Mesenchymal stem cell (in vitro differentiated cells and primary cell): ENCODE measurements at regions not wholly inside any gene's neighbourhood (a gene's known extent, or its start where the extent isn't known, plus 50 kb on each side); places are given as distances from the start of the nearest gene placed in this dataset.
A peak's percentile ranks its signal among the peaks of the same experiment; 100 is the strongest.

Experiments
- DNase-seq: peaks from one replicate; pipeline ENCODE4 v3.0.0-alpha.2; 2013
- H2AFZ ChIP-seq: one replicate; pipeline ENCODE4 v1.6.1; 2013; ENCODE audit warnings: low read depth, mild to moderate bottlenecking, control low read depth, inconsistent platforms, low read length, moderate library complexity
- H2AK5ac ChIP-seq: 2 replicates; pipeline ENCODE4 v1.6.1; 2013; ENCODE audit warnings: low read length, moderate library complexity, mild to moderate bottlenecking, inconsistent platforms; ENCODE audit not compliant: severe bottlenecking
- H2BK120ac ChIP-seq: one replicate; pipeline ENCODE4 v1.6.1; 2013; ENCODE audit warnings: low read depth, mild to moderate bottlenecking, inconsistent platforms, low read length, moderate library complexity
- H2BK12ac ChIP-seq, 2 experiments: one replicate each; pipeline ENCODE4 v1.6.1; 2013; ENCODE audit warnings: inconsistent platforms in 2 of 2, low read length in 2 of 2, mild to moderate bottlenecking in 2 of 2, moderate library complexity in 2 of 2, control low read depth in 1 of 2
- H2BK15ac ChIP-seq: one replicate; pipeline ENCODE4 v1.6.1; 2013; ENCODE audit warnings: mild to moderate bottlenecking, low read depth, inconsistent platforms; ENCODE audit not compliant: poor library complexity, severe bottlenecking
- H2BK5ac ChIP-seq: 2 replicates; pipeline ENCODE4 v1.6.1; 2013; ENCODE audit warnings: low read depth, mild to moderate bottlenecking, low read length, control low read depth, inconsistent platforms; ENCODE audit not compliant: poor library complexity, severe bottlenecking
- H3K14ac ChIP-seq, 2 experiments: one replicate each; pipeline ENCODE4 v1.6.1; 2013; ENCODE audit warnings: inconsistent platforms in 2 of 2, low read length in 2 of 2, control low read depth in 1 of 2, mild to moderate bottlenecking in 1 of 2, moderate library complexity in 1 of 2
- H3K18ac ChIP-seq, 2 experiments: one replicate each; pipeline ENCODE4 v1.6.1; 2013; ENCODE audit warnings: inconsistent platforms in 2 of 2, low read length in 2 of 2, control low read depth in 1 of 2, low read depth in 1 of 2, mild to moderate bottlenecking in 1 of 2
- H3K23ac ChIP-seq, 2 experiments: one replicate each; pipeline ENCODE4 v1.6.1; 2013; ENCODE audit warnings: inconsistent platforms in 2 of 2, low read length in 2 of 2, mild to moderate bottlenecking in 2 of 2, moderate library complexity in 2 of 2, control low read depth in 1 of 2
- H3K27ac ChIP-seq: 2 replicates; pipeline ENCODE4 v1.5.1; 2013; ENCODE audit warnings: mild to moderate bottlenecking, moderate library complexity, low read length, control low read depth, inconsistent platforms; ENCODE audit not compliant: poor library complexity, severe bottlenecking
- H3K27me3 ChIP-seq, 2 experiments: 2 replicates each; pipeline versions ENCODE4 v1.6.1 to v1.7.0; 2013; ENCODE audit warnings: low read length in 2 of 2, mild to moderate bottlenecking in 2 of 2, moderate library complexity in 2 of 2, control low read depth in 1 of 2, inconsistent platforms in 1 of 2; ENCODE audit not compliant: control insufficient read depth in 1 of 2, insufficient read depth in 1 of 2
- H3K36me3 ChIP-seq, 2 experiments: 2 replicates each; pipeline versions ENCODE4 v1.6.1 to v1.7.0; 2013; ENCODE audit warnings: low read length in 2 of 2, control low read depth in 1 of 2, inconsistent platforms in 1 of 2, low read depth in 1 of 2, mild to moderate bottlenecking in 1 of 2; ENCODE audit not compliant: insufficient read depth in 2 of 2, control insufficient read depth in 1 of 2
- H3K4ac ChIP-seq, 2 experiments: one replicate each; pipeline ENCODE4 v1.6.1; 2013; ENCODE audit warnings: inconsistent platforms in 2 of 2, low read length in 2 of 2, mild to moderate bottlenecking in 2 of 2, moderate library complexity in 2 of 2, control low read depth in 1 of 2, low read depth in 1 of 2
- H3K4me1 ChIP-seq: 2 replicates; pipeline ENCODE4 v1.6.1; 2013; ENCODE audit warnings: low read depth, low read length, control low read depth; ENCODE audit not compliant: control insufficient read depth, insufficient read depth
- H3K4me2 ChIP-seq: 2 replicates; pipeline ENCODE4 v1.6.1; 2013; ENCODE audit warnings: low read length, mild to moderate bottlenecking, inconsistent platforms; ENCODE audit not compliant: poor library complexity, severe bottlenecking
- H3K4me3 ChIP-seq, 2 experiments: 2 replicates each; pipeline versions ENCODE4 v1.5.1 to v1.7.0; 2013; ENCODE audit warnings: low read length in 2 of 2, mild to moderate bottlenecking in 2 of 2, control low read depth in 1 of 2, low read depth in 1 of 2; ENCODE audit not compliant: insufficient read depth in 1 of 2
- H3K79me1 ChIP-seq: replicated peaks from 2 replicates; pipeline ENCODE4 v1.6.1; 2013; ENCODE audit warnings: mild to moderate bottlenecking, control low read depth, low read length, inconsistent platforms; ENCODE audit not compliant: poor library complexity, severe bottlenecking
- H3K9ac ChIP-seq: 2 replicates; pipeline ENCODE4 v1.7.0; 2013; ENCODE audit warnings: mild to moderate bottlenecking, low read length, moderate library complexity
- H3K9me3 ChIP-seq: 2 replicates; pipeline ENCODE4 v1.7.0; 2013; ENCODE audit warnings: mild to moderate bottlenecking, low read length; ENCODE audit not compliant: control insufficient read depth
- H4K8ac ChIP-seq: one replicate; pipeline ENCODE4 v1.6.1; 2013; ENCODE audit warnings: inconsistent platforms, mild to moderate bottlenecking, low read length, moderate library complexity
- H4K91ac ChIP-seq: one replicate; pipeline ENCODE4 v1.6.1; 2013; ENCODE audit warnings: mild to moderate bottlenecking, low read length, inconsistent platforms
- WGBS: methylation state at CpG from one replicate; pipeline ENCODE4 v1.1.7; 2013; ENCODE audit warnings: mixed read lengths; 5-methylcytosine and 5-hydroxymethylcytosine counted together

DNA sequence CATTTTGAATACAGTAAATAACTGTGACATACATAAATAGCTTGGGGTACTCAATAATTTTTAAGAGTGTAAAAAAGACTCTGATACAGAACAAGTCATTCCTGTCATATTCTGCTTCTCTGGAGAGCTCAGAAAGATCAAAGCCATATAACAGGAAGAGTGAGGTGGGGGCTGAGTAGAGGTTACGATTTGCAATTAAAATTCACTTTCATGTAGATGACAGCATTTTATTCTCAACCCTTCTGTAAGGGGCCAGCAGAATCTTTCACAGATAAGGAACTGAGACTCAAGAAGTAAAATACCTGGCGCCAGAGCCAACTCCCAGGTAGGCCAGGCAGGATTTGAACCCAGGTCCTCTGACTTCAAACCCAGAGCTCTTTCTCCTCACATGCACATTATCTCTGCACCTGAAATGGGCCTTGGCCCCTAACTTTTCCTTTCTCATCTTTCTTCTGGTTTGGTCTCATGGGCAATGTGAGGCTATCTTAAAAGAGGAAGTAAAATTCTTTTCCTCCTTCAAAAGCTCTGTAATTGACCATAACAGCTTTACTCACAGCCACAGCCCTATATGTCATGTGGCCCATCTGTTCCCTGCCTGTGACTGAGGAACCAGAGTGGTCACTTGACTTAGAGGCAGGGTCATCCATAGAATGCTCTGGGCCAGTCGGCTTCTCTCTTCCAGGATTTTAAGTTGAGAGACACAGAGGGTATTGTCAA, 80.9 kb upstream of the SYT6 start:
- Histone ChIP-seq H4K8ac (no peak overlapping the region), H2BK5ac (no peak overlapping the region), H2BK12ac (no peak overlapping the region), H2AFZ (no peak overlapping the region), H3K4me2 (no peak overlapping the region), H3K36me3 (no peaks in the 10 kb centered on the region), H3K4me3 (no peak overlapping the region), H2BK15ac (no peak overlapping the region), H3K9me3 (no peaks in the 10 kb centered on the region), H3K27me3 (peaks cover 24 to 32% of the 10 kb centered on the region in 2 experiments), H3K14ac (no peak overlapping the region), H4K91ac (no peak overlapping the region), H3K18ac (no peak overlapping the region), H3K23ac (no peak overlapping the region), H3K4me1 (no peaks in the 10 kb centered on the region), H3K4ac (no peak overlapping the region), H3K9ac (no peak overlapping the region), H3K79me1 (no peaks in the 10 kb centered on the region), H3K27ac (no peak overlapping the region), H2AK5ac (no peak overlapping the region), H2BK120ac (no peak overlapping the region)
- no peak for DNase-seq
- 84% methylated on average over 3 of the region's 3 CpGs for WGBS

DNA sequence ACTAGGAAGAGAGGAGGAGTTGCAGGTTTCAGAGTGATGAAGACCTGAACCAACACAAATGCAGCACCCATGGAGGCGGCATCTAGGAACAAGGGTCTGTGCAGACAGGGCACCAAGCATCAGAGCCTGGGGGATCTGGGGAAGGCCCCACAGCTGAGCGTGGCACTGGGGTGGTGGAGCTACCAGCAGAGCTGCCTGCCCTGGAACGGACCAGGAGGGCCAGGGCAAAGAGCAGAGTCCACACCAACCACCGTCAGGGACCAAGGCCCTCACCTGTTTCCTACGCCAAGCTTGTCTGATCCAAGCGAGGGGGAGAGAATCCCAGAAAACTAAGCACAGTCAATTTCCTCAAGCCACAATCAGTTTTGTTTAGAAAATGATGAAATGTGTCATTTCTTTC, 79.0 kb upstream of the SYT6 start:
- H3K4ac ChIP-seq: no peak overlapping the region
- no peak overlapping the region for H3K18ac ChIP-seq
- H2BK12ac ChIP-seq: no peak overlapping the region
- no peak for DNase-seq
- H3K4me1 ChIP-seq: no peaks in the 10 kb centered on the region
- H3K14ac ChIP-seq: no peak overlapping the region
- no peak overlapping the region for H3K4me2 ChIP-seq
- no peak overlapping the region for H2BK5ac ChIP-seq
- 62% methylated on average over 4 of the region's 6 CpGs for WGBS
- no peak overlapping the region for H2AK5ac ChIP-seq
- H4K91ac ChIP-seq: no peak overlapping the region
- no peak overlapping the region for H2BK120ac ChIP-seq
- no peak overlapping the region for H2AFZ ChIP-seq
- H3K27me3 ChIP-seq: peaks cover 31 to 35% of the 10 kb centered on the region in 2 experiments
- no peak overlapping the region for H3K9ac ChIP-seq
- H4K8ac ChIP-seq: no peak overlapping the region
- no peak overlapping the region for H3K27ac ChIP-seq
- H3K23ac ChIP-seq: no peak overlapping the region
- H3K9me3 ChIP-seq: no peaks in the 10 kb centered on the region
- no peak overlapping the region for H3K4me3 ChIP-seq
- no peaks in the 10 kb centered on the region for H3K79me1 ChIP-seq
- no peak overlapping the region for H2BK15ac ChIP-seq
- no peaks in the 10 kb centered on the region for H3K36me3 ChIP-seq

GRCh38 chr1:114231301-114231700, 77.6 kb upstream of the SYT6 start:
- no peak overlapping the region for H3K4me2 ChIP-seq
- no peaks in the 10 kb centered on the region for H3K36me3 ChIP-seq
- H3K14ac ChIP-seq: no peak overlapping the region
- peaks cover 37 to 38% of the 10 kb centered on the region in 2 experiments for H3K27me3 ChIP-seq
- WGBS: 92% methylated on average over 4 of the region's 4 CpGs
- no peak overlapping the region for H4K8ac ChIP-seq
- no peak overlapping the region for H3K27ac ChIP-seq
- no peak overlapping the region for H2BK5ac ChIP-seq
- H3K18ac ChIP-seq: no peak overlapping the region
- no peaks in the 10 kb centered on the region for H3K79me1 ChIP-seq
- H3K4ac ChIP-seq: no peak overlapping the region
- H2BK120ac ChIP-seq: no peak overlapping the region
- no peak overlapping the region for H2AK5ac ChIP-seq
- no peak overlapping the region for H2BK15ac ChIP-seq
- no peak overlapping the region for H3K9ac ChIP-seq
- H2AFZ ChIP-seq: no peak overlapping the region
- H3K23ac ChIP-seq: no peak overlapping the region
- H4K91ac ChIP-seq: no peak overlapping the region
- no peak for DNase-seq
- H3K9me3 ChIP-seq: no peaks in the 10 kb centered on the region
- H2BK12ac ChIP-seq: no peak overlapping the region
- no peak overlapping the region for H3K4me3 ChIP-seq
- no peaks in the 10 kb centered on the region for H3K4me1 ChIP-seq

DNA sequence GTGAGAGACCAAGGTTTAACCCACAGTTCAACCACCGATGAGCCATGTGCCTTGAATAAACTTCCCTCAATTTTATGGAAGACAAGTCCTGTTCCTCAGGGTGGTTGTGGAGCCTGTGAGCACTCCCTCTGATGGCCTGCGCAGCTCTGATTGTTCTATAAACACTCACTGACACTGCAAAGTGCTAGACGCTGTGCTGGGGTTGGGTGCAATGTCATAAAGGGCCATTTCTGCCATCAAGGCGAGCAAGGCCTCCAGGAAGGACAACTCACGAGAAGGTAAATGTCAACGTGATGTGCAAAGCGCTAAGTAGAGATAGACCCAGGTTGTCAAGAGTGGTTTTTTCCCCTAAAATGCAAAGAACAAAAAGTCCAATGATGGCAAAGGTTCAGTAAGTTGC, 75.7 kb upstream of the SYT6 start:
- Histone ChIP-seq H2AK5ac (no peak overlapping the region), H3K4me3 (no peak overlapping the region), H2BK5ac (no peak overlapping the region), H2BK12ac (no peak overlapping the region), H3K36me3 (no peaks in the 10 kb centered on the region), H3K79me1 (no peaks in the 10 kb centered on the region), H4K91ac (no peak overlapping the region), H3K4ac (no peak overlapping the region), H2BK120ac (no peak overlapping the region), H3K9ac (no peak overlapping the region), H3K4me1 (no peaks in the 10 kb centered on the region), H3K14ac (no peak overlapping the region), H3K23ac (no peak overlapping the region), H3K4me2 (no peak overlapping the region), H2AFZ (peak overlapping the region; percentile 15), H3K9me3 (no peaks in the 10 kb centered on the region), H2BK15ac (no peak overlapping the region), H3K27ac (no peak overlapping the region), H4K8ac (no peak overlapping the region), H3K18ac (no peak overlapping the region), H3K27me3 (peaks cover 33% of the 10 kb centered on the region in 2 experiments)
- DNase-seq: no peak
- 90% methylated on average over 6 of the region's 7 CpGs for WGBS
